Suprapubic skin (tissue), 3 donors: ENCODE measurements at regions not wholly inside any gene's neighbourhood (a gene's known extent, or its start where the extent isn't known, plus 50 kb on each side); places are given as distances from the start of the nearest gene placed in this dataset.

Experiments used
- POLR2A ChIP-seq, 2 donors: fragments of 450-650 bp; IDR thresholded peaks; one replicate each; pipeline ENCODE4 v1.6.1; 2017; ENCODE audit warnings: antibody characterized with exemption in 2 of 2, mild to moderate bottlenecking in 2 of 2, moderate library complexity in 2 of 2
- TF ChIP-seq, protein P1 (sequence below), 2 donors: fragments of 200-600 bp in 1 of 2; fragments of 450-650 bp in 1 of 2; sonication (generic) in 1 of 2; IDR thresholded peaks; one replicate each; pipeline ENCODE4 v1.5.1; 2016 to 2019; ENCODE audit warnings: antibody characterized with exemption in 2 of 2, mild to moderate bottlenecking in 1 of 2, moderate library complexity in 1 of 2

DNA sequence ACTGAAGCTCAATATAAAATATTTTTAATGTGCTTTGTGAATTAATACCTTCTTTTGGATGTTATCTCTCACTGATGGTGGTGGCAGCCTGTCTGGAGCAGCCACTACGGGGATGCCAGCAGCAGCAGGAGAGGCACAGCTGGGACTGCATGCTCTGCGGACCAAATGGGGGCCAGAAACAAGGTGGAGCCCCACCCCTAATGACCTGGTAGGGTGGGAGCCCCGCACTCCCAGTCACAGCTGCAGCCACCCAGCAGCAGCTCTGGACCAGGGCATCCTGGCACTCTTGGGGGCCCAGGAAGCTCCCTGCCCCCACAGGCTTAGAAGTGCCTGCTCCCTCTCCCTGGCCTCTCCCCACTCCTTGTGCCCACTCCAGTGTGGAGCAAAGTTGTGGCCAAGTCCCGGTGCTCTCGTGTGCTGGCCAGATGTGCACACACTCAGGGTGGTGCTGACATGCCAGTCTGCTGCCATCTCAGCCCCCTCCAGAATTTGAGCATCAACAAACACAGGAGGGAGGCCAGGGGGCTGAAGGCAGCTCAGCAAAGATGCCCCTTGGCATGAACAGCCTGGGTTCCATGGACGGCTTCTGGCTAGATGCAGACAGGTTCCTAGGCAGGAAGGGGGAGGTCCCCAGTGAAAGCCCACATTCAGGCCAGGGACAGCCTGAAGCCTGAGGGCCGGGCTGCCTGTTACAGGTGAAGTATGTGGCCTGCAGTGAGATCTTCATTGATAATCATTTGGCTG, 696.7 kb upstream of the SLITRK5 start:
- TF ChIP-seq, protein P1, sequence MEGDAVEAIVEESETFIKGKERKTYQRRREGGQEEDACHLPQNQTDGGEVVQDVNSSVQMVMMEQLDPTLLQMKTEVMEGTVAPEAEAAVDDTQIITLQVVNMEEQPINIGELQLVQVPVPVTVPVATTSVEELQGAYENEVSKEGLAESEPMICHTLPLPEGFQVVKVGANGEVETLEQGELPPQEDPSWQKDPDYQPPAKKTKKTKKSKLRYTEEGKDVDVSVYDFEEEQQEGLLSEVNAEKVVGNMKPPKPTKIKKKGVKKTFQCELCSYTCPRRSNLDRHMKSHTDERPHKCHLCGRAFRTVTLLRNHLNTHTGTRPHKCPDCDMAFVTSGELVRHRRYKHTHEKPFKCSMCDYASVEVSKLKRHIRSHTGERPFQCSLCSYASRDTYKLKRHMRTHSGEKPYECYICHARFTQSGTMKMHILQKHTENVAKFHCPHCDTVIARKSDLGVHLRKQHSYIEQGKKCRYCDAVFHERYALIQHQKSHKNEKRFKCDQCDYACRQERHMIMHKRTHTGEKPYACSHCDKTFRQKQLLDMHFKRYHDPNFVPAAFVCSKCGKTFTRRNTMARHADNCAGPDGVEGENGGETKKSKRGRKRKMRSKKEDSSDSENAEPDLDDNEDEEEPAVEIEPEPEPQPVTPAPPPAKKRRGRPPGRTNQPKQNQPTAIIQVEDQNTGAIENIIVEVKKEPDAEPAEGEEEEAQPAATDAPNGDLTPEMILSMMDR (IDR thresholded peaks at IDR 0.05) = no peak
- TF ChIP-seq POLR2A (IDR thresholded peaks at IDR 0.05) = no peak
